ENCODE measurements at regions not wholly inside any gene's neighbourhood (a gene's known extent, or its start where the extent isn't known, plus 50 kb on each side); places are given as distances from the start of the nearest gene placed in this dataset.
"Not testable (repeated sequence)": the region's sequence is repeated elsewhere in the genome, so short reads cannot be mapped to it uniquely, and the experiment has no call there.

DNA sequence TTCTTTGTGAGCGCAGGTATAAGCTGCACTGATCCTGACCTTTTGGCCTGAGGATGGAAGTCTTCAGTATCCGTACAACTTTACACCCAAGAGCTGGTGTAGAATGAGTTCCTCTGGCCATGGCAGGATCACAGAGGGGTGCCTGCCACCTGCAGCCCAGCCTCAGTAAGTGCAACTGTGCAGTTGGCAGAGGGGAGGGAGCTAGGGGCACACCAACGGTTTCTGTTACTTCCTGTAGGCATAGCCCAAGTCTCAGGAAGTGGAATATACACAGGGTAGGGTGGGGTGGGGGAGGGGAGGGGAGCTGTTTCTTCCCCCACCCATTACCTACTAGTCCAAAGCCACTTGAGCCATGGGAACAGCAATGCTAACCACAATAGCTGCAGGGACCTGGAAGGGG, 85.4 kb upstream of the GBA3 start:
- Mint-ChIP-seq H3K27me3 (no peaks in the 10 kb centered on the region), H3K27ac (no peak overlapping the region), H3K4me3 (no peak overlapping the region), H3K4me1 (peaks cover 16% of the 10 kb centered on the region), H3K9me3 (no peaks in the 10 kb centered on the region), H3K36me3 (ENCODE audit: low read depth) (no peaks in the 10 kb centered on the region)
- POLR2A ChIA-PET = no interaction called here
- CTCF ChIA-PET = interaction anchor here (1.1 kb wide), 1 partner anchor 197 kb away, joined by 4 read pairs; no protein-coding TSS in a partner anchor
- DNase-seq = peak; percentile 55

DNA sequence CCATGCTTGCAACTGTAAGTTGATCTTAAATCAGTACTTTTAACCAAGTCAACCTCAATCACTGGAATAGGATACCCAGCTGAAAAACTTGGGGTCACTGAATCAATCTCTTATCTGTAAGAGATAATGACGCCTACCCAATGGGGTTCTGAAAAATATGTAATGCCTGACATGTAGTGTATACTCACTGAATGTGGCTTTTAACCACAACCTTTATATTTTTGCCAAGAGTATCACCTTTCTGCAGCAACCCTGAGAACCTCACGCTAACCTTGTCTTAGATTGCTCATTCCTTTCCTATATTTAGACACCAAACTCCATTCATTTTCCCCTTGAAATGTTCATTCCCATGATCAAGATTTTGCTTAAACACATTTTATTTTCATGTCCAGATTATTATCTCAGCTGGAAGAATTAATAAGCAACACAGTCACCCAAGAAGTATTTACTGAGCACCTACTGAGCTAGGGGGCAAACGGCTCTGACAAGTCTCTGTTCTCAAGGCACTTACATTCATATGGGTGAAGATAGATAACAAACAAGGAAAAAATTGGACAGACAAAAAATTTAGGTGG, 82.7 kb upstream of the GBA3 start:
- POLR2A ChIA-PET; H3K4me3 Mint-ChIP-seq; CTCF ChIA-PET; H3K36me3 Mint-ChIP-seq (ENCODE audit: low read depth); H3K9me3 Mint-ChIP-seq; H3K27ac Mint-ChIP-seq; DNase-seq; H3K27me3 Mint-ChIP-seq: not testable (repeated sequence)
- H3K4me1 Mint-ChIP-seq = peaks cover 16% of the 10 kb centered on the region

DNA sequence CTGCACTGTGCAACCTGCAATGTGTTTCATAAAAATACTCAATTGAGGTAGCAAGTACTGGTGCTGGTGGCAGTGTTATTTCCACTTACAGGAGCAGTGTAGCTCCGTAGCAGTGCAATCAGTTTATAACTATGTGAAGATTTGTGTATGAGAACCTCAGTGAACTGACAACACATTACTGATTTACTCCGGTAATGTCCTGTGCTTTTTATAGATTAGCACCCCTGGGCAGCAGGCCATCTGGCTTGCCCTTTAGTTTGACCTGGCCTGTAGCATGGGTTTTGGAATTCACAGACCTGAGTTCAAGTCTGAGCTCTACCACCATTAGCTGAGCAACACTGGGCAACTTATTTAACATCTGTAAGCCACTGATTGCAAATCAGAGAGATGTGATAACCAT, 78.6 kb upstream of the GBA3 start:
- no peaks in the 10 kb centered on the region for H3K36me3 Mint-ChIP-seq (ENCODE audit: low read depth)
- CTCF ChIA-PET = no interaction called here

DNA sequence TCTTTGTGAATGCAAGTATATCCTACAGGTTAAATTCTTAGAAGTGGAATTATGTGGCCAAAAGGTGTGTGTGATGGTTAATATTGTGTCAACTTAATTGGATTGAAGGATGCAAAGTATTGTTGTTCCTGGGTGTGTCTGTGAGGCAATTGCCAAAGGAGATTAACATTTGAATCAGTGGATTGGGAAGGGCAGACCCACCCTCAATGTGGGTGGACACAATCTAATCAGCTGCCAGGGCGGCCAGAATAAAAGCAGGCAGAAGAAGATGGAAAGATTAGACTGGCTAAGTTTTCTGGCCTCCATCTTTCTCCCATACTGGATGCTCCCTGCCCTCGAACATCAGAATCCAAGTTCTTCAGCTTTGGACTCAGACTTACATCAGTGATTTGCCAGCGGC, 76.2 kb upstream of the GBA3 start:
- Mint-ChIP-seq H3K4me3 (no peak overlapping the region), H3K4me1 (no peaks in the 10 kb centered on the region), H3K36me3 (ENCODE audit: low read depth) (no peaks in the 10 kb centered on the region), H3K9me3 (no peaks in the 10 kb centered on the region), H3K27me3 (no peaks in the 10 kb centered on the region), H3K27ac (no peak overlapping the region)
- DNase-seq = no peak
- CTCF ChIA-PET = no interaction called here
- POLR2A ChIA-PET = no interaction called here

More for the DNA sequence above, 78.6 kb upstream of the GBA3 start:
- DNase-seq = no peak
- no peak overlapping the region for H3K4me3 Mint-ChIP-seq
- H3K9me3 Mint-ChIP-seq = no peaks in the 10 kb centered on the region
- no peaks in the 10 kb centered on the region for H3K27me3 Mint-ChIP-seq
- POLR2A ChIA-PET = no interaction called here
- H3K4me1 Mint-ChIP-seq = peaks cover 2% of the 10 kb centered on the region
- H3K27ac Mint-ChIP-seq = no peak overlapping the region

DNA sequence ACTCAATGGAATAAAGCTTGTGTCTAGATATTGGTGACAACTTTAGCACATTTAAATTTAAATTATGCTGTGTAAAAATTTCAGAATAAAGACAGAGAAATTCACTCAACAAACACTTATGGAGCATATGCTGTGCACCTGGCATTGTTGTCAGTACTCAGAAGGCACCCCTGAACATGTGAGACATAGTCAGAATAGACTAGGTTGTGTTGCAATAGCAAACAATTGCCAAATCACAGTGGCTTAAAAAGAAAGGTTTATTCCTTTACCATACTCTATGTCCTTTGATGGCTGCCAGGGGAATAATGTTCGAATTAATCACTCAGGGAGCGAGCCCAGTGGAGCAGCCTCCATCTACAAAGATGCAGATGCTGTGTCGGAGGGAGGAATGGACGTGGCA, 72.6 kb upstream of the GBA3 start:
- H3K36me3 Mint-ChIP-seq (ENCODE audit: low read depth); H3K4me3 Mint-ChIP-seq; POLR2A ChIA-PET; H3K4me1 Mint-ChIP-seq; H3K27ac Mint-ChIP-seq; H3K9me3 Mint-ChIP-seq; H3K27me3 Mint-ChIP-seq; DNase-seq; CTCF ChIA-PET: not testable (repeated sequence)

DNA sequence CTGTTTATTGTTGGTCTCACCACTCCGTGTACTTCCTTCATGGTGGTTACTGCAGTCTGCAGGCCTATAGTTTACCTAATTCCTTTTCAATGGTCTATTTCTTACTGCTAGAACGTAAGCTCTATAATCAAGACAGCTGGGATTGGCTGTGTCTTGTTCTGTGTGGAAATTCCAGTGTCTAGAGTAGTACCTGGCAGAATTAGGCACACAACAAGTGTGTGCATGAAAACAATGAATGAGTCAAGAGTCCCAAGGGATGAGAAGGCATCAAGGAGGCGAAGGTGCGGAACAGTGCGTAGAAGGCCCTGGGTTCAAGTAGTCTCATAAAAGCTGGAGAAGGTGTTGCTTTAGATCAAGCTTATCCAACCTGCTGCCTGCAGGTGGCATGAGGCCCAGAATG, 70.8 kb upstream of the GBA3 start:
- H3K36me3 Mint-ChIP-seq (ENCODE audit: low read depth); POLR2A ChIA-PET; DNase-seq; H3K9me3 Mint-ChIP-seq; H3K4me1 Mint-ChIP-seq; H3K27me3 Mint-ChIP-seq; H3K4me3 Mint-ChIP-seq; H3K27ac Mint-ChIP-seq: not testable (repeated sequence)
- CTCF ChIA-PET = interaction anchor here (0.9 kb wide), 1 partner anchor 233 kb away, joined by 3 read pairs; no protein-coding TSS in a partner anchor

DNA sequence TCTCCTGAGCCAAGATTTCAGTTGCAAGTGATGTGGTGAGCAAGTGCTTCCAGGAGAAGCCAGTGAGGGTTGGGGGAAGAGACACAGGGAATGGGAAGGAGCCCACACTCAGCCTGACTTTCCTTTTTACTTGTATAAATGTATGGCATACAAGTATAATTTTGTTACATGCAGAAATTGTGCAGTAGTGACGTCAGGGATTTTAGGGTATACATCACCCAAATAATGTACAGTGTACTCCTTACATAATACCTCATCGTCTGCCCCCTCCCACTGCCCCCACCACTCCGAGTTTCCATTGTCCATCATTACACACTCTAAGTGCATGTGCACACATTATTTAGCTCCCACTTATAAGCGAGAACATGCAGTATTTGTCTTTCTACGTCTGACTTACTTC, 68.7 kb upstream of the GBA3 start:
- H3K4me3 Mint-ChIP-seq; H3K36me3 Mint-ChIP-seq (ENCODE audit: low read depth); POLR2A ChIA-PET; DNase-seq; H3K9me3 Mint-ChIP-seq; H3K4me1 Mint-ChIP-seq; H3K27ac Mint-ChIP-seq; CTCF ChIA-PET; H3K27me3 Mint-ChIP-seq: not testable (repeated sequence)

DNA sequence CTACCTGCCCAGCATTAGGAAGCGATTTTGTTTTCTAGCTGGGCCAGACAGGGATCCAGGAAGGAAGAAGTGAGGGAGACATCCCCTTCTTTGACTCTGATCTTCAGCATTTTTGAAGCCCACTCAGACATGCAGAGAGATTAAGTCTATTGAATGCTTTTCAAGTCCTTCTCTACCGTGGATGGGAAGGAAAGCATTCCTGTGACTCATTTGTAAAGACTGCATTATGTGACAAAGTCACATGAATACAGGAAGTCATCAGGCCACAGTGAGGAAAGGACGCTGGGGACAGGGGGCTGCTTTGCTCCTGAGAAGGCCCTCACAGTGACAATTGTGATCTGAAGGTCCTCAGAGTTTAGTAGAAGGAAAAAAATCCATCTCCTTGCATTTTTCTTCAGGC, 67.4 kb upstream of the GBA3 start:
- ChIA-PET CTCF (interaction anchor here (0.6 kb wide), 1 partner anchor 148 kb away, joined by 3 read pairs; no protein-coding TSS in a partner anchor), POLR2A (no interaction called here)
- DNase-seq = no peak
- H3K4me3 Mint-ChIP-seq = no peak overlapping the region
- H3K27ac Mint-ChIP-seq = no peak overlapping the region
- no peaks in the 10 kb centered on the region for H3K27me3 Mint-ChIP-seq
- H3K9me3 Mint-ChIP-seq = no peaks in the 10 kb centered on the region
- no peaks in the 10 kb centered on the region for H3K36me3 Mint-ChIP-seq (ENCODE audit: low read depth)
- no peaks in the 10 kb centered on the region for H3K4me1 Mint-ChIP-seq

DNA sequence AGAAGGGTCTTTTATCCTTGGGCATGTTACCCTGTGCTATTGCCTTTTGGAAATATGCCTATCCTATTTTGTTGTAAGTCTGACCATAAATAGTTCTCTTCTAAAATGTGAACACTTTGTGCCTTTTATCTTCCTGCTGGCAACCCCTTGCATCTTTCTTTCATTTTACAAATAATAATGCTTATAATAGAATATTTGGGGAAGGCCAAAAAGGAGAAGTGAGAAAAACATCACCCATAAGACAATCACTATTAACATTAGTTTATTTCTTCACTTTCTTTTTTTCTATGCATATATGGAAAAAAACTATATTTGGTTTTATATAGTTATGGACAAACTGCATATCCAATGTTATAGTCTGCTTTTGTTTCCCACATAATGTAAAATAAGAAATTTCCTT, 64.9 kb upstream of the GBA3 start:
- DNase-seq; POLR2A ChIA-PET; H3K27me3 Mint-ChIP-seq; H3K27ac Mint-ChIP-seq; CTCF ChIA-PET; H3K36me3 Mint-ChIP-seq (ENCODE audit: low read depth); H3K4me1 Mint-ChIP-seq; H3K9me3 Mint-ChIP-seq; H3K4me3 Mint-ChIP-seq: not testable (repeated sequence)

DNA sequence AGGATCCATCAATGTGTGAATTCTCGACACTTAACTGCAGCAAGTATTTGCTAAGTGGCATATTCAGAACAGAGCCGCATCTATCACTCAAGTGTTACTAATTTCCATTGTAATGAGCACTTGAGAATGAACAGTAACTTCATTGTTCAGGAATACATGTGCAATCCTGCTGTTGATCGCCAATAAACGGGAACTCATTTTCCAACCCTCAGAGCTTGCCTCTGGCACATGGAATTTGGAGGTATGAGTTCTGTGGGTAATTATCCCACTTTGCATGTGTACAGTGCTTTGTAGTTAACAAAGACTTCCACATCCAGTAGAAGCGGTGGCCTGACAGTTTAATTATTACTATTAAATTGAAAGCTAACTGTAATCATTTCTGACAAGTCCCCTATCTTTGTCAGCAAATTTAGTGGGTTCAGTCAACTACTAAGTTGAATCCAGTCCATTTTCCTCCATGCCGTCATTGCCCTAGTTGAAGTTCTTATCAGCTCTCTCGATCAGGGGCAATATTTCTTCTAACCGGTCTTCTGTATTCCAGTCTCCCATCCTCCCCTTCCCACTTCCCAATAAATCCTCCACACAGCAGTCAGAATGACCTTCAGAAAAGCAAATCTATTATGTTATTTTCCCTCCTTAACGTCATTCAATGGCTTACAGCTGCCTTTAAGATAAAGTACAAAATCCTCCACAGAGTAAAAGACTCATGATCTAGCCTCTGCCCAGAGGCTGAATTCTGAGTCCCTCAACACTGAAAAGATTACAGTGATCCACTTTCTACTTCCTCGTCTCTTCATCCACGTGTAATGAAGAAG, 62.4 kb upstream of the GBA3 start:
- H3K36me3 Mint-ChIP-seq (ENCODE audit: low read depth); H3K27me3 Mint-ChIP-seq; CTCF ChIA-PET; DNase-seq; H3K4me1 Mint-ChIP-seq; POLR2A ChIA-PET; H3K9me3 Mint-ChIP-seq; H3K4me3 Mint-ChIP-seq; H3K27ac Mint-ChIP-seq: not testable (repeated sequence)

DNA sequence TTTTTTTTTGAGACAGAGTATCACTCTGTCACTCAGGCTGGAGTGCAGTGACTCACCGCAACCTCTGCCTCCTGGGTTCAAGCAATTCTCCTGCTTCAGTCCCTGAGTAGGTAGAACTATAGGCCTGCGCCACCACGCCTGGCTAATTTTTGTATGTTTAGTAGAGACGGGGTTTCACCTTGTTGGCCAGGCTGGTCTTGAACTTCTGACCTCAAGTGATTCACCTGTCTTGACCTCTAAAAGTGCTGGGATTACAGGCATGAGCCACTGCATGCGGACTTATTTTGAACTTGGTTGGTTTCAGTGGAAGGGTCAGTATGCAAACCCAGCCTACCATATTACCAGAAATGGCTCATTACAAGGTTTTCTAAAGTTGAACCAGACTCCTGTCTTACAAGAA, 61.6 kb upstream of the GBA3 start:
- H3K27me3 Mint-ChIP-seq; H3K4me3 Mint-ChIP-seq; H3K27ac Mint-ChIP-seq; H3K36me3 Mint-ChIP-seq (ENCODE audit: low read depth); CTCF ChIA-PET; H3K9me3 Mint-ChIP-seq; POLR2A ChIA-PET; H3K4me1 Mint-ChIP-seq; DNase-seq: not testable (repeated sequence)

DNA sequence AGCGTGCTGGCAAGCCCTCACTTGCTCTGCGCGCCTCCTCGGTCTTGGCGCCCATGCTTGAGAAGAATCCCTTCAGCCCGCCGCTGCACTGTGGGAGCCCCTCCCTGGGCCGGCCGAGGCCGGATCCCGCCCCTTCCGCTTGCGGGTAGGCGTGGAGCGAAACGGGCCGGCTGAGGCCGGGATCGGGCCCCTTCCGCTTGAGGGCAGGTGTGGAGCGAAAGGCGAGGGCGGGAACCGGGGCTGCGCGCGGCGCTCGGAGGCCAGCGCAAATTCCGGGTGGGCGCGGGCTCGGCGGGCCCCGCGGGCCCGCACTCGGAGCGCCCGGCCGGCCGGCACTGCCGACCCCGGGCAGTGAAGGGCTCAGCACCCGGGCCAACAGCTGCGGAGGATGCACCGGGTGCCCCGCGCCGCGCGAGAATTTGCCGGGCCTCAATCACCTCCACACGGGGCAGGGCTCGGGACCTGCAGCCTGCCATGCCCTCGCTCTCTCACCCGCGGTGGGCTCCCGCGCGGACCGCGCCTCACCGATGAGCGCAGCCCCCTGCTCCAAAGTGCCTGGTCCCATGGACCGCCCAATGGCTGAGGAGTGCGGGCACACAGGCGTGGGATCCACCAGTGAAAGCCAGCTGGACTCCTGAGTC, 58.1 kb upstream of the GBA3 start:
- H3K9me3 Mint-ChIP-seq = peaks cover 5% of the 10 kb centered on the region
- DNase-seq = no peak
- H3K36me3 Mint-ChIP-seq (ENCODE audit: low read depth) = no peaks in the 10 kb centered on the region
- ChIA-PET CTCF (no interaction called here), POLR2A (no interaction called here)
- no peaks in the 10 kb centered on the region for H3K4me1 Mint-ChIP-seq
- H3K27me3 Mint-ChIP-seq = no peaks in the 10 kb centered on the region
- no peak overlapping the region for H3K4me3 Mint-ChIP-seq
- no peak overlapping the region for H3K27ac Mint-ChIP-seq

DNA sequence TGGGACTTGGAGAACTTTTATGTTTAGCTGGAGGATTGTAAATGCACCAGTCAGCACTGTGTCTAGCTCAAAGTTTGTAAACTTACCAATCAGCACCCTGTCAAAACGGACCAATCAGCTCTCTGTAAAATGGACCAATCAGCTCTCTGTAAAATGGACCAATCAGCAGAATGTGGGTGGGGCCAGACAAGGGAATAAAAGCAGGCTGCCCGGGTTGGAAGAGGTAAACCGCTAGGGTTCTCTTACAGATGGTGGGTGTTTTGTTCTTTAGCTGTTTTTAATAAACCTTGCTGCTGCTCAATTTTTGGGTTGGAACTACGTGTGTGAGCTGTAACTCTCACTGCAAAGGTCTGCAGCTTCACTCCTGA, 57.6 kb upstream of the GBA3 start:
- H3K36me3 Mint-ChIP-seq (ENCODE audit: low read depth); H3K9me3 Mint-ChIP-seq; H3K4me1 Mint-ChIP-seq; CTCF ChIA-PET; POLR2A ChIA-PET; DNase-seq; H3K4me3 Mint-ChIP-seq; H3K27ac Mint-ChIP-seq; H3K27me3 Mint-ChIP-seq: not testable (repeated sequence)

DNA sequence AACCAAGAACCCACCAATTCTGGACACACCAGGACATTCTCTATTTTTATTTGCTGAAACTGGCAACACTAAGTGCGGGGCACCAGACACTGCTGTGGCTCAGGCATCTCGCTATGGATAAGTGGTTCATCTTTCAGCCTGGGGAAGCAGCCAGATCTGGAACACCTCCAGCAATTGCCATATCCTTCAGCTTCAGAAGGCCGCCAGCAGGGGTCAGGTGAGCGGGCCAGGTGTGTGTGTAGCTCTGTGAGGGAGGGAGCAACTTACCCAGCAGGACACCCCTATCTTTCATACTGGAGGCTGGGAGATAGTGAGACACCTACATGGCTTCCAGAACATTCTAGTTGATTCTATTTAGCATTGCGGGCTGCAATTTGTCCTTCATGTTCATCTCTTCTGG, 57.0 kb upstream of the GBA3 start:
- Mint-ChIP-seq H3K36me3 (ENCODE audit: low read depth) (no peaks in the 10 kb centered on the region), H3K4me3 (no peak overlapping the region), H3K27ac (no peak overlapping the region), H3K4me1 (no peaks in the 10 kb centered on the region), H3K9me3 (peaks cover 8% of the 10 kb centered on the region), H3K27me3 (no peaks in the 10 kb centered on the region)
- DNase-seq = no peak
- CTCF ChIA-PET = no interaction called here
- POLR2A ChIA-PET = no interaction called here
